ENCODE measurements at regions not wholly inside any gene's neighbourhood (a gene's known extent, or its start where the extent isn't known, plus 50 kb on each side); places are given as distances from the start of the nearest gene placed in this dataset.

- no peak for ATAC-seq
- TF ChIP-seq SNAI2 (CRISPR knock-in tag; IDR thresholded peaks at IDR 0.05) = no peak
- TF ChIP-seq ZFP3 (CRISPR knock-in tag; IDR thresholded peaks at IDR 0.05) = no peak
- TF ChIP-seq BACH2 (CRISPR knock-in tag; IDR thresholded peaks at IDR 0.05; ENCODE audit: borderline replicate concordance) = no peak
- TF ChIP-seq OSR1 (CRISPR knock-in tag; IDR thresholded peaks at IDR 0.05) = no peak
- TF ChIP-seq ZFP30 (CRISPR knock-in tag; IDR thresholded peaks at IDR 0.05) = no peak
- no peak for TF ChIP-seq CSRNP3 (CRISPR knock-in tag; IDR thresholded peaks at IDR 0.05)
- no peak for TF ChIP-seq PATZ1 (CRISPR knock-in tag; IDR thresholded peaks at IDR 0.05; ENCODE audit: borderline replicate concordance)
- TF ChIP-seq CREB5 (CRISPR knock-in tag; IDR thresholded peaks at IDR 0.05; ENCODE audit: low read depth) = no peak
- no peak for TF ChIP-seq GLIS3 (CRISPR knock-in tag; IDR thresholded peaks at IDR 0.05)
- no peak for TF ChIP-seq ZNF565 (CRISPR knock-in tag; conservative IDR thresholded peaks at IDR 0.05; ENCODE audit: low read depth)
- no peak for TF ChIP-seq PPARA (CRISPR knock-in tag; IDR thresholded peaks at IDR 0.05; ENCODE audit: borderline replicate concordance)
- no peak for TF ChIP-seq RARB (CRISPR knock-in tag; IDR thresholded peaks at IDR 0.05)
- no peak for TF ChIP-seq CSDC2 (CRISPR knock-in tag; IDR thresholded peaks at IDR 0.05)
- no peak for TF ChIP-seq ARNTL (CRISPR knock-in tag; IDR thresholded peaks at IDR 0.05; ENCODE audit: borderline replicate concordance, low read depth)
Observed at GRCh38 chr2:75954761-75955160, 244.0 kb upstream of the GCFC2 start.

GRCh38 chr2:75952173-75952572, 241.5 kb upstream of the GCFC2 start:
- no peak for TF ChIP-seq SNAI2 (CRISPR knock-in tag; IDR thresholded peaks at IDR 0.05)
- no peak for TF ChIP-seq TOX (CRISPR knock-in tag; IDR thresholded peaks at IDR 0.05; ENCODE audit: borderline replicate concordance)
- TF ChIP-seq ZNF565 (CRISPR knock-in tag; conservative IDR thresholded peaks at IDR 0.05; ENCODE audit: low read depth) = no peak
- no peak for TF ChIP-seq ZC3H10 (CRISPR knock-in tag; IDR thresholded peaks at IDR 0.05)
- TF ChIP-seq OSR1 (CRISPR knock-in tag; IDR thresholded peaks at IDR 0.05) = no peak
- TF ChIP-seq ISL1 (CRISPR knock-in tag; IDR thresholded peaks at IDR 0.05) = no peak
- TF ChIP-seq PATZ1 (CRISPR knock-in tag; IDR thresholded peaks at IDR 0.05; ENCODE audit: borderline replicate concordance) = no peak
- ATAC-seq = no peak

- no peak for ATAC-seq
- TF ChIP-seq OSR1 (CRISPR knock-in tag; IDR thresholded peaks at IDR 0.05) = no peak
Observed at GRCh38 chr2:75949385-75950030, 238.8 kb upstream of the GCFC2 start.

GRCh38 chr2:75936311-75936710, 225.6 kb upstream of the GCFC2 start:
- TF ChIP-seq ESRRG (CRISPR knock-in tag; IDR thresholded peaks at IDR 0.05) (no peak), CREB5 (CRISPR knock-in tag; IDR thresholded peaks at IDR 0.05; ENCODE audit: low read depth) (no peak), PATZ1 (CRISPR knock-in tag; IDR thresholded peaks at IDR 0.05; ENCODE audit: borderline replicate concordance) (no peak), SNAI2 (CRISPR knock-in tag; IDR thresholded peaks at IDR 0.05) (no peak)

More at GRCh38 chr2:75936311-75936710, 225.6 kb upstream of the GCFC2 start:
- no peak for ATAC-seq

Data from SK-N-SH treated with all-trans-retinoic acid at 6 μM for 48 hours (cell line).